GM06990 (cell line): ENCODE measurements at regions not wholly inside any gene's neighbourhood (a gene's known extent, or its start where the extent isn't known, plus 50 kb on each side); places are given as distances from the start of the nearest gene placed in this dataset.

Experiments used
- DNase-seq: peaks from one replicate; pipeline ENCODE4 v3.0.0-alpha.2; 2011; ENCODE audit not compliant: insufficient read length; ENCODE audit errors: extremely low read depth
- H3K27me3 ChIP-seq: replicated peaks from 2 replicates; pipeline ENCODE4 v1.6.0; 2011; ENCODE audit warnings: low read length; ENCODE audit not compliant: control insufficient read depth, insufficient read depth
- H3K36me3 ChIP-seq: 2 replicates; pipeline ENCODE4 v1.5.1; 2011; ENCODE audit warnings: low read length; ENCODE audit not compliant: control insufficient read depth, insufficient read depth
- H3K4me3 ChIP-seq: replicated peaks from 2 replicates; pipeline ENCODE4 v1.5.1; 2011; ENCODE audit warnings: low read depth, mild to moderate bottlenecking, control low read depth, low read length
- CTCF ChIP-seq: IDR thresholded peaks from 2 replicates; pipeline ENCODE4 v1.5.1; 2011; ENCODE audit warnings: low read length, control low read depth, mild to moderate bottlenecking, inconsistent platforms; ENCODE audit not compliant: insufficient read depth, poor library complexity, severe bottlenecking

GRCh38 chr21:33155422-33155821, 74.3 kb upstream of the IFNAR2 start:
- DNase-seq = no peak
- Histone ChIP-seq H3K4me3 (no peak overlapping the region), H3K36me3 (no peaks in the 10 kb centered on the region), H3K27me3 (no peaks in the 10 kb centered on the region; the same call in 1 of the 2 replicates)
- TF ChIP-seq CTCF = no peak

- TF ChIP-seq CTCF = no peak
- Histone ChIP-seq H3K36me3 (no peaks in the 10 kb centered on the region), H3K4me3 (no peak overlapping the region), H3K27me3 (no peaks in the 10 kb centered on the region; the same call in 1 of the 2 replicates)
- DNase-seq = no peak
Measured at GRCh38 chr21:33157303-33157702, 72.4 kb upstream of the IFNAR2 start.

GRCh38 chr21:33158654-33159053, 71.1 kb upstream of the IFNAR2 start:
- H3K36me3 ChIP-seq = no peaks in the 10 kb centered on the region
- no peak for TF ChIP-seq CTCF
- DNase-seq = no peak
- H3K27me3 ChIP-seq = no peaks in the 10 kb centered on the region; the same call in 1 of the 2 replicates
- no peak overlapping the region for H3K4me3 ChIP-seq

GRCh38 chr21:33162436-33162951, 67.2 kb upstream of the IFNAR2 start:
- Histone ChIP-seq H3K4me3 (no peak overlapping the region), H3K27me3 (no peaks in the 10 kb centered on the region; the same call in none of the 2 replicates), H3K36me3 (no peaks in the 10 kb centered on the region)
- TF ChIP-seq CTCF = no peak
- DNase-seq = no peak

GRCh38 chr21:33168886-33169285, 60.9 kb upstream of the IFNAR2 start:
- no peak for TF ChIP-seq CTCF
- no peaks in the 10 kb centered on the region for H3K36me3 ChIP-seq
- H3K27me3 ChIP-seq = no peaks in the 10 kb centered on the region; the same call in none of the 2 replicates
- no peak overlapping the region for H3K4me3 ChIP-seq
- no peak for DNase-seq

- Histone ChIP-seq H3K4me3 (no peak overlapping the region), H3K36me3 (no peaks in the 10 kb centered on the region), H3K27me3 (no peaks in the 10 kb centered on the region; the same call in none of the 2 replicates)
- DNase-seq = no peak
- no peak for TF ChIP-seq CTCF
Measured at GRCh38 chr21:33169359-33169758, 60.4 kb upstream of the IFNAR2 start.
